ENCODE measurements at regions not wholly inside any gene's neighbourhood (a gene's known extent, or its start where the extent isn't known, plus 50 kb on each side); places are given as distances from the start of the nearest gene placed in this dataset.

- DNase-seq (ENCODE audit: low read depth in 2 of 2): no peak
- TF ChIP-seq CTCF (IDR thresholded peaks at IDR 0.05; ENCODE audit: low read depth, low read length): no peak
Measured at GRCh38 chr2:23096906-23097602, 287.9 kb upstream of the KLHL29 start.

GRCh38 chr2:23100406-23100805, 284.6 kb upstream of the KLHL29 start:
- no peak for TF ChIP-seq CTCF (IDR thresholded peaks at IDR 0.05; ENCODE audit: low read depth, low read length)
- no peak overlapping the region for H3K4me3 ChIP-seq (replicated peaks in 1 of 2; ENCODE audit: low read depth in 2 of 2, low read length in 2 of 2)
- no peak for DNase-seq (ENCODE audit: low read depth in 2 of 2)

More at GRCh38 chr2:23096906-23097602, 287.9 kb upstream of the KLHL29 start:
- no peak overlapping the region for H3K4me3 ChIP-seq (replicated peaks in 1 of 2; ENCODE audit: low read depth in 2 of 2, low read length in 2 of 2)

- H3K4me3 ChIP-seq (replicated peaks in 1 of 2; ENCODE audit: low read depth in 2 of 2, low read length in 2 of 2): no peak overlapping the region
- DNase-seq (ENCODE audit: low read depth in 2 of 2): no peak
- no peak for TF ChIP-seq CTCF (IDR thresholded peaks at IDR 0.05; ENCODE audit: low read depth, low read length)
Measured at GRCh38 chr2:23106242-23106785, 278.7 kb upstream of the KLHL29 start.

GRCh38 chr2:23107327-23107941, 277.5 kb upstream of the KLHL29 start:
- no peak overlapping the region for H3K4me3 ChIP-seq (replicated peaks in 1 of 2; ENCODE audit: low read depth in 2 of 2, low read length in 2 of 2)
- DNase-seq (ENCODE audit: low read depth in 2 of 2): no peak
- no peak for TF ChIP-seq CTCF (IDR thresholded peaks at IDR 0.05; ENCODE audit: low read depth, low read length)

- no peak for DNase-seq (ENCODE audit: low read depth in 2 of 2)
- no peak overlapping the region for H3K4me3 ChIP-seq (replicated peaks in 1 of 2; ENCODE audit: low read depth in 2 of 2, low read length in 2 of 2)
- TF ChIP-seq CTCF (IDR thresholded peaks at IDR 0.05; ENCODE audit: low read depth, low read length): no peak
Measured at GRCh38 chr2:23111263-23111662, 273.7 kb upstream of the KLHL29 start.

GRCh38 chr2:23112517-23112916, 272.5 kb upstream of the KLHL29 start:
- DNase-seq (ENCODE audit: low read depth in 2 of 2): no peak
- TF ChIP-seq CTCF (IDR thresholded peaks at IDR 0.05; ENCODE audit: low read depth, low read length): no peak

More at GRCh38 chr2:23112517-23112916, 272.5 kb upstream of the KLHL29 start:
- no peak overlapping the region for H3K4me3 ChIP-seq (replicated peaks in 1 of 2; ENCODE audit: low read depth in 2 of 2, low read length in 2 of 2)

Data from cardiac fibroblast (primary cell).